Lower leg skin (tissue), 4 donors: ENCODE measurements at regions not wholly inside any gene's neighbourhood (a gene's known extent, or its start where the extent isn't known, plus 50 kb on each side); places are given as distances from the start of the nearest gene placed in this dataset.
"Not testable (repeated sequence)": the region's sequence is repeated elsewhere in the genome, so short reads cannot be mapped to it uniquely, and the experiment has no call there.

Experiments used
- DNase-seq, 2 donors: peaks; one replicate each; pipeline ENCODE4 v3.0.0-alpha.2; 2019; ENCODE audit warnings: low spot score in 2 of 2
- H3K4me3 ChIP-seq: fragments of 200-600 bp; sonication (generic); 2 replicates; pipeline ENCODE4 v1.5.1; 2017; ENCODE audit warnings: mild to moderate bottlenecking, low read depth; ENCODE audit not compliant: poor library complexity, severe bottlenecking
- POLR2A ChIP-seq, 2 donors: fragments of 450-650 bp; IDR thresholded peaks; one replicate each; pipeline ENCODE4 v1.6.1; 2016 to 2017; ENCODE audit warnings: antibody characterized with exemption in 2 of 2, mild to moderate bottlenecking in 1 of 2, moderate library complexity in 1 of 2
- WGBS, 2 donors: methylation state at CpG; one replicate each; pipeline ENCODE4 v1.1.5; 2018; 5-methylcytosine and 5-hydroxymethylcytosine counted together
- intact Hi-C: fragments of 100-400 bp; cut with DNase I; formaldehyde crosslinking; loops from one replicate; pipeline ENCODE4 v1.15.0; 2023; ENCODE audit warnings: low total_unique reads
- TF ChIP-seq, protein P1 (sequence below), 3 donors: fragments of 450-650 bp; IDR thresholded peaks; one replicate each; pipeline ENCODE4 v1.5.1; 2016; ENCODE audit warnings: antibody characterized with exemption in 3 of 3, mild to moderate bottlenecking in 3 of 3, moderate library complexity in 2 of 3

DNA sequence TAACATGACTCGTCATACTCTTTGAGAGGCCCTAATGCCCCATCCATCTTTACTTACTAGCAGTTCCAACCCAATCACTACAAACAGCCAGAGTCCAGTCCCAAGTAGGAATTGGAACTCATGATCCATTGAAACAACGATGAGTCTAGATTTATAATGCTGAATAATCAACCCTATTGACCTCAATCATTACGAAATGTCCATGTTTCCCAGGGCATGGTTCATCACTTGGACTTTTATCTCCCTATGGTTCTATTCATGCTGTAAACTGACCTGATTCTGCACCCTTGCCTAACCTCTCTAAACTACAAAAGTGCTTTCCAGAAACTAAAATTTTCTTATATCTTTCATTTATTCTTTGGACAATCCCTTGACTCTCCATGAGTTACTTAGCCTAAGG lies 840.0 kb upstream of the B3GALT2 start:
- no peak overlapping the region for H3K4me3 ChIP-seq
- intact Hi-C loops = no loop called here
- TF ChIP-seq POLR2A (IDR thresholded peaks at IDR 0.05) = no peak
- TF ChIP-seq, protein P1, sequence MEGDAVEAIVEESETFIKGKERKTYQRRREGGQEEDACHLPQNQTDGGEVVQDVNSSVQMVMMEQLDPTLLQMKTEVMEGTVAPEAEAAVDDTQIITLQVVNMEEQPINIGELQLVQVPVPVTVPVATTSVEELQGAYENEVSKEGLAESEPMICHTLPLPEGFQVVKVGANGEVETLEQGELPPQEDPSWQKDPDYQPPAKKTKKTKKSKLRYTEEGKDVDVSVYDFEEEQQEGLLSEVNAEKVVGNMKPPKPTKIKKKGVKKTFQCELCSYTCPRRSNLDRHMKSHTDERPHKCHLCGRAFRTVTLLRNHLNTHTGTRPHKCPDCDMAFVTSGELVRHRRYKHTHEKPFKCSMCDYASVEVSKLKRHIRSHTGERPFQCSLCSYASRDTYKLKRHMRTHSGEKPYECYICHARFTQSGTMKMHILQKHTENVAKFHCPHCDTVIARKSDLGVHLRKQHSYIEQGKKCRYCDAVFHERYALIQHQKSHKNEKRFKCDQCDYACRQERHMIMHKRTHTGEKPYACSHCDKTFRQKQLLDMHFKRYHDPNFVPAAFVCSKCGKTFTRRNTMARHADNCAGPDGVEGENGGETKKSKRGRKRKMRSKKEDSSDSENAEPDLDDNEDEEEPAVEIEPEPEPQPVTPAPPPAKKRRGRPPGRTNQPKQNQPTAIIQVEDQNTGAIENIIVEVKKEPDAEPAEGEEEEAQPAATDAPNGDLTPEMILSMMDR (IDR thresholded peaks at IDR 0.05) = no peak
- 92 to 95% methylated on average over 3 of the region's 3 CpGs for WGBS, 2 donors
- DNase-seq = no peak

GRCh38 chr1:194024659-194025058 lies 838.2 kb upstream of the B3GALT2 start:
- TF ChIP-seq, protein P1 (IDR thresholded peaks at IDR 0.05) = no peak
- TF ChIP-seq POLR2A (IDR thresholded peaks at IDR 0.05) = no peak
- DNase-seq = no peak
- no peak overlapping the region for H3K4me3 ChIP-seq
- 34 to 35% methylated on average over 2 of the region's 2 CpGs for WGBS, 2 donors
- intact Hi-C loops = no loop called here

DNA sequence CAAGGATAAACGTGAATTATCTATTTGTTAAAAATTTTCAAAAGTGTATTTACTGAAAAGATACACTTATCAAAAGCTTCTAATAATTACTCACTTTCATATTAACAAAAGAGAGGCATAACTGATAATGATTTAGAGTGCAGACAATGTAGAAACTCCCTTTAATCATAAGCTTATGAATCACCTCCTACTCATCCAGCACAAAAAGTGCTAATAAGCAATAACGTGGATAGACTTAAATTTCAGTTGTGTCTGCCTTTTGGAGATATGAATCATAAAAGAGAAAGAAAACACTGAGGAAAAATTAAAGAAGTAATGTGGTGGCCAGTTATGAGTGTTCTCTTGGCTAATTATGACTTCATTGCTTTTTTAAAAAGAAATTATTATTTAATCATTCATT lies 827.6 kb upstream of the B3GALT2 start:
- DNase-seq = no peak
- no peak overlapping the region for H3K4me3 ChIP-seq
- no peak for TF ChIP-seq POLR2A (IDR thresholded peaks at IDR 0.05)
- TF ChIP-seq, protein P1 (IDR thresholded peaks at IDR 0.05) = no peak
- 37 to 51% methylated on average over 2 of the region's 2 CpGs for WGBS, 2 donors
- intact Hi-C loops = no loop called here

DNA sequence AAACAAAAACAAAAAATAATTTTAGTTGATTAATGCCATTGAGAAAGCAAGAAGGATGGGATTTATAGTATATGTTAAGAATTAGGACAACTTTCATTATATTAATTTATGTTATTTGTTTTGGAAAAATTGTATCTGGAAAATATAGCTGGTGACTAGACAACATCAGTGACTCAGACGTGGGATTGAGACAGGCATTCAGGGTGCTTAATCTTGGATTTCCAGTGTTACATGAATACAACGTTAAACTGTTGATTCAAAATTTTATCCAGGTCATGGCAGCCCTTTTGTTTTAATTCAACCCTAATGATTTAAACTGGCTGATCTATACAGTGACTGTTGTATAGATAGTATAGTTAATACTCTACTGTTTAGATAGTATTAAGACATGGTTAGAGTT lies 827.1 kb upstream of the B3GALT2 start:
- DNase-seq = no peak
- 69% methylated on average over 2 of the region's 2 CpGs for WGBS, 2 donors
- no peak overlapping the region for H3K4me3 ChIP-seq
- intact Hi-C loops = no loop called here
- TF ChIP-seq POLR2A (IDR thresholded peaks at IDR 0.05) = no peak
- TF ChIP-seq, protein P1 (IDR thresholded peaks at IDR 0.05) = no peak

DNA sequence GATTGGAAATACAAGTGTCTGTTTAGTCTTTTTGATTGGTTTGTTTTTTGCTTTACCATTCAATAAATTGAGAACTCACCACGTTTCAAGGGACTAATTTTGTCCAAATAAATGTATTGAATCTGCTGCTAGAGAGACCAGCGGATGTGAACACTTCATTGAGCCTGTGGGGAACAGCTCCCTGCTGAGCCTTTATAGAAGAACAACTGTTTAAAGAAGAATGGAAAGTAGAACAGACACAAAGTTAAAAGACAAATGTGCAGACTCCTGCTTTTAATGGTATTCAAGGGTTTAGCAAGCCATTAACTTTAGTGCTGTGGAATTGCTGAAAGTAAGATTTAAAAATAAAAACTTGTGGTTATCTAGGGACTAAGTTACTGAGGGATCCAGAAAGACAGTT lies 817.7 kb upstream of the B3GALT2 start:
- H3K4me3 ChIP-seq = no peak overlapping the region
- no peak for TF ChIP-seq POLR2A (IDR thresholded peaks at IDR 0.05)
- TF ChIP-seq, protein P1 (IDR thresholded peaks at IDR 0.05) = no peak
- DNase-seq = no peak
- intact Hi-C loops = no loop called here
- WGBS, 2 donors = 73 to 76% methylated on average over 2 of the region's 2 CpGs

GRCh38 chr1:194001726-194002350 lies 815.4 kb upstream of the B3GALT2 start:
- H3K4me3 ChIP-seq, intact Hi-C loops: not testable (repeated sequence)
- DNase-seq = peak in 1 of 2 donors; percentile 65
- 97 to 99% methylated on average over 22 to 31 of the region's 33 CpGs for WGBS, 2 donors
